ENCODE measurements at regions not wholly inside any gene's neighbourhood (a gene's known extent, or its start where the extent isn't known, plus 50 kb on each side); places are given as distances from the start of the nearest gene placed in this dataset.

GRCh38 chr3:193884652-193885051 is 251.3 kb upstream of the HES1 start:
- Histone ChIP-seq H3K9me3 (ENCODE audit: severe bottlenecking) (no peaks in the 10 kb centered on the region), H3K27me3 (ENCODE audit: insufficient read depth, poor library complexity, severe bottlenecking) (no peaks in the 10 kb centered on the region), H3K27ac (ENCODE audit: poor library complexity, severe bottlenecking) (no peak overlapping the region), H3K36me3 (ENCODE audit: low read depth) (no peaks in the 10 kb centered on the region), H3K4me1 (ENCODE audit: insufficient read depth, poor library complexity, severe bottlenecking) (peaks cover 12% of the 10 kb centered on the region), H3K4me3 (ENCODE audit: severe bottlenecking) (no peak overlapping the region)
- DNase-seq (ENCODE audit: low spot score) (no peak), ATAC-seq (ENCODE audit: low read depth) (no peak)
- TF ChIP-seq CTCF (IDR thresholded peaks at IDR 0.05; ENCODE audit: poor library complexity, severe bottlenecking): no peak

- no peaks in the 10 kb centered on the region for H3K27me3 ChIP-seq (ENCODE audit: insufficient read depth, poor library complexity, severe bottlenecking)
- H3K4me1 ChIP-seq (ENCODE audit: insufficient read depth, poor library complexity, severe bottlenecking): peaks cover 12% of the 10 kb centered on the region
- no peak overlapping the region for H3K27ac ChIP-seq (ENCODE audit: poor library complexity, severe bottlenecking)
- no peaks in the 10 kb centered on the region for H3K36me3 ChIP-seq (ENCODE audit: low read depth)
- ATAC-seq (ENCODE audit: low read depth) (no peak), DNase-seq (ENCODE audit: low spot score) (no peak)
- TF ChIP-seq CTCF (IDR thresholded peaks at IDR 0.05; ENCODE audit: poor library complexity, severe bottlenecking): no peak
- H3K4me3 ChIP-seq (ENCODE audit: severe bottlenecking): no peak overlapping the region
- H3K9me3 ChIP-seq (ENCODE audit: severe bottlenecking): no peaks in the 10 kb centered on the region
These were observed 250.1 kb upstream of the HES1 start for GRCh38 chr3:193885832-193886231.

GRCh38 chr3:193890016-193890897 is 245.7 kb upstream of the HES1 start:
- no peaks in the 10 kb centered on the region for H3K9me3 ChIP-seq (ENCODE audit: severe bottlenecking)
- ATAC-seq (ENCODE audit: low read depth) (no peak), DNase-seq (ENCODE audit: low spot score) (no peak)
- no peaks in the 10 kb centered on the region for H3K27me3 ChIP-seq (ENCODE audit: insufficient read depth, poor library complexity, severe bottlenecking)
- H3K4me1 ChIP-seq (ENCODE audit: insufficient read depth, poor library complexity, severe bottlenecking): no peaks in the 10 kb centered on the region
- no peaks in the 10 kb centered on the region for H3K36me3 ChIP-seq (ENCODE audit: low read depth)
- H3K27ac ChIP-seq (ENCODE audit: poor library complexity, severe bottlenecking): no peak overlapping the region
- no peak overlapping the region for H3K4me3 ChIP-seq (ENCODE audit: severe bottlenecking)
- TF ChIP-seq CTCF (IDR thresholded peaks at IDR 0.05; ENCODE audit: poor library complexity, severe bottlenecking): no peak

- Histone ChIP-seq H3K4me1 (ENCODE audit: insufficient read depth, poor library complexity, severe bottlenecking) (peaks cover 6% of the 10 kb centered on the region), H3K9me3 (ENCODE audit: severe bottlenecking) (no peaks in the 10 kb centered on the region), H3K27me3 (ENCODE audit: insufficient read depth, poor library complexity, severe bottlenecking) (no peaks in the 10 kb centered on the region), H3K4me3 (ENCODE audit: severe bottlenecking) (no peak overlapping the region), H3K36me3 (ENCODE audit: low read depth) (no peaks in the 10 kb centered on the region), H3K27ac (ENCODE audit: poor library complexity, severe bottlenecking) (no peak overlapping the region)
- ATAC-seq (ENCODE audit: low read depth): no peak
- no peak for TF ChIP-seq CTCF (IDR thresholded peaks at IDR 0.05; ENCODE audit: poor library complexity, severe bottlenecking)
- no peak for DNase-seq (ENCODE audit: low spot score)
These were observed 241.7 kb upstream of the HES1 start for GRCh38 chr3:193894121-193894863.

All from RWPE2 (cell line).